ENCODE measurements at regions not wholly inside any gene's neighbourhood (a gene's known extent, or its start where the extent isn't known, plus 50 kb on each side); places are given as distances from the start of the nearest gene placed in this dataset.

GRCh38 chr5:20420991-20421595 lies 433.1 kb upstream of the CDH18 start:
- no peak for DNase-seq

Data from left kidney (tissue), 1 donor.